ENCODE measurements at regions not wholly inside any gene's neighbourhood (a gene's known extent, or its start where the extent isn't known, plus 50 kb on each side); places are given as distances from the start of the nearest gene placed in this dataset.

DNA sequence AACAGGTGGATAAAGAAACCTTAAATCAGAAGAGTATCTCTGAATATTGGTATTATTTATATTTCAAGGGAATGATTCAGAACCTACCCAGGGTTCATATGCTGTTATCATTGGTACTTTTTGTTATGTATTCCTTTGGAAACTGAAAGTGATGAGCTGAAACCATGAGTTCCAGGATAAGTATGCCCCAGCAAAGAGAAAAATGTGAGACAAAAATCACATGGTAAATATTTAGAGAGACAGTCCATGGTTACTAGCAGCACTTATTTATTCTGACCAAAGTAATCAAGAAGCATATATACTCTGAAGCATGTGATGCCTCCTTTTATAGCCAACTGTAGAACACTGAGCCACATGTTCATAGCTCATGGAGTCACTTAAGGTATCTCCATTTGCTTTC, 277.7 kb downstream of the ARAP2 start:
- no peaks in the 10 kb centered on the region for H3K4me1 ChIP-seq
- intact Hi-C loops (cut with DNase I): no loop called here
- no peak for DNase-seq
- H3K36me3 ChIP-seq: no peaks in the 10 kb centered on the region
- H3K9me3 ChIP-seq: no peaks in the 10 kb centered on the region
- TF ChIP-seq POLR2A (IDR thresholded peaks at IDR 0.05): no peak
- TF ChIP-seq, protein P1, sequence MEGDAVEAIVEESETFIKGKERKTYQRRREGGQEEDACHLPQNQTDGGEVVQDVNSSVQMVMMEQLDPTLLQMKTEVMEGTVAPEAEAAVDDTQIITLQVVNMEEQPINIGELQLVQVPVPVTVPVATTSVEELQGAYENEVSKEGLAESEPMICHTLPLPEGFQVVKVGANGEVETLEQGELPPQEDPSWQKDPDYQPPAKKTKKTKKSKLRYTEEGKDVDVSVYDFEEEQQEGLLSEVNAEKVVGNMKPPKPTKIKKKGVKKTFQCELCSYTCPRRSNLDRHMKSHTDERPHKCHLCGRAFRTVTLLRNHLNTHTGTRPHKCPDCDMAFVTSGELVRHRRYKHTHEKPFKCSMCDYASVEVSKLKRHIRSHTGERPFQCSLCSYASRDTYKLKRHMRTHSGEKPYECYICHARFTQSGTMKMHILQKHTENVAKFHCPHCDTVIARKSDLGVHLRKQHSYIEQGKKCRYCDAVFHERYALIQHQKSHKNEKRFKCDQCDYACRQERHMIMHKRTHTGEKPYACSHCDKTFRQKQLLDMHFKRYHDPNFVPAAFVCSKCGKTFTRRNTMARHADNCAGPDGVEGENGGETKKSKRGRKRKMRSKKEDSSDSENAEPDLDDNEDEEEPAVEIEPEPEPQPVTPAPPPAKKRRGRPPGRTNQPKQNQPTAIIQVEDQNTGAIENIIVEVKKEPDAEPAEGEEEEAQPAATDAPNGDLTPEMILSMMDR (IDR thresholded peaks at IDR 0.05): no peak
- H3K4me3 ChIP-seq: no peak overlapping the region
- no peak for ATAC-seq
- H3K27ac ChIP-seq: no peak overlapping the region
- H3K27me3 ChIP-seq: no peaks in the 10 kb centered on the region

- no peaks in the 10 kb centered on the region for H3K4me1 ChIP-seq
- no peak for DNase-seq
- TF ChIP-seq POLR2A (IDR thresholded peaks at IDR 0.05): no peak
- TF ChIP-seq, protein P1 (IDR thresholded peaks at IDR 0.05): no peak
- intact Hi-C loops (cut with DNase I): no loop called here
- no peak overlapping the region for H3K4me3 ChIP-seq
- no peaks in the 10 kb centered on the region for H3K36me3 ChIP-seq
- ATAC-seq: no peak
- H3K27ac ChIP-seq: no peak overlapping the region
- 50% methylated on average over 1 of the region's 1 CpG for WGBS (ENCODE audit: insufficient coverage, low coverage, low lambda C conversion rate, missing lambda C conversion rate)
- H3K27me3 ChIP-seq: no peaks in the 10 kb centered on the region
- H3K9me3 ChIP-seq: no peaks in the 10 kb centered on the region
Measured at GRCh38 chr4:35970366-35970960, 273.9 kb downstream of the ARAP2 start.

GRCh38 chr4:35972814-35973213, 271.5 kb downstream of the ARAP2 start:
- H3K4me1 ChIP-seq: no peaks in the 10 kb centered on the region
- no peak overlapping the region for H3K4me3 ChIP-seq
- no peaks in the 10 kb centered on the region for H3K36me3 ChIP-seq
- TF ChIP-seq, protein P1 (IDR thresholded peaks at IDR 0.05): no peak
- TF ChIP-seq POLR2A (IDR thresholded peaks at IDR 0.05): no peak
- no peaks in the 10 kb centered on the region for H3K27me3 ChIP-seq
- no peak overlapping the region for H3K27ac ChIP-seq
- ATAC-seq: no peak
- no peak for DNase-seq
- intact Hi-C loops (cut with DNase I): no loop called here
- no peaks in the 10 kb centered on the region for H3K9me3 ChIP-seq
- WGBS (ENCODE audit: insufficient coverage, low coverage, low lambda C conversion rate, missing lambda C conversion rate): 50% methylated on average over 4 of the region's 4 CpGs

- TF ChIP-seq, protein P1 (IDR thresholded peaks at IDR 0.05): no peak
- TF ChIP-seq POLR2A (IDR thresholded peaks at IDR 0.05): no peak
- H3K9me3 ChIP-seq: no peaks in the 10 kb centered on the region
- ATAC-seq (no peak), DNase-seq (no peak)
- WGBS (ENCODE audit: insufficient coverage, low coverage, low lambda C conversion rate, missing lambda C conversion rate): 66% methylated on average over 4 of the region's 4 CpGs
- H3K36me3 ChIP-seq: no peaks in the 10 kb centered on the region
- H3K27ac ChIP-seq: no peak overlapping the region
- H3K4me1 ChIP-seq: no peaks in the 10 kb centered on the region
- H3K4me3 ChIP-seq: no peak overlapping the region
- H3K27me3 ChIP-seq: no peaks in the 10 kb centered on the region
- intact Hi-C loops (cut with DNase I): no loop called here
Measured at GRCh38 chr4:35975617-35976355, 268.5 kb downstream of the ARAP2 start.

Data from right lobe of liver (tissue), 6 donors.